Esophagus muscularis mucosa (tissue), 3 donors: ENCODE measurements at regions not wholly inside any gene's neighbourhood (a gene's known extent, or its start where the extent isn't known, plus 50 kb on each side); places are given as distances from the start of the nearest gene placed in this dataset.

Experiments
- CTCF ChIP-seq, 3 experiments: fragments of 200-600 bp in 2 of 3; fragments of 450-650 bp in 1 of 3; sonication (generic) in 2 of 3; IDR thresholded peaks; one replicate each; pipeline ENCODE4 v1.5.1; 2017 to 2019; ENCODE audit warnings: antibody characterized with exemption in 3 of 3, mild to moderate bottlenecking in 2 of 3, moderate library complexity in 1 of 3
- POLR2A ChIP-seq: fragments of 450-650 bp; IDR thresholded peaks from one replicate; pipeline ENCODE4 v1.6.1; 2017; ENCODE audit warnings: antibody characterized with exemption, moderate library complexity, mild to moderate bottlenecking, low read depth

DNA sequence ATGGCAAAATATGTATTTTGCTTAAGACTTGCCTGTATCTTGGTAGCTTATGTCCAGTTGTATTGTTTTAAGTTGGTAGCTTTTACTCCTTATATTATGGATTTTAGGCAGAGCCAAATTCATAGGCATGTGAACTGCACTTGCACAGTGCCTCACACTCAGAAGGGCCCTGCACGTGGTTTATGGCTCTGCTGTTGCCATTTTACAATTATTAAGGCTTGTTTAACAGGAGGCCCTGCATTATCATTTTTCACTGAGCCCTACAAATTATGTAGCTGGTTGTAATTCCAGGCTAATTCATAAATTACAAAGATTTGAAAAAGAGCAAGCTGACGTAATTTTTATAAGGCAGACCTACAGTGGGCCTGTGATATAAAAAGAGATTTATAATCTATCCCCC lies 537.6 kb upstream of the UBE2E2 start:
- TF ChIP-seq POLR2A = no peak
- TF ChIP-seq CTCF (IDR thresholded peaks at IDR 0.05) = no peak
